ENCODE measurements at regions not wholly inside any gene's neighbourhood (a gene's known extent, or its start where the extent isn't known, plus 50 kb on each side); places are given as distances from the start of the nearest gene placed in this dataset.

DNA sequence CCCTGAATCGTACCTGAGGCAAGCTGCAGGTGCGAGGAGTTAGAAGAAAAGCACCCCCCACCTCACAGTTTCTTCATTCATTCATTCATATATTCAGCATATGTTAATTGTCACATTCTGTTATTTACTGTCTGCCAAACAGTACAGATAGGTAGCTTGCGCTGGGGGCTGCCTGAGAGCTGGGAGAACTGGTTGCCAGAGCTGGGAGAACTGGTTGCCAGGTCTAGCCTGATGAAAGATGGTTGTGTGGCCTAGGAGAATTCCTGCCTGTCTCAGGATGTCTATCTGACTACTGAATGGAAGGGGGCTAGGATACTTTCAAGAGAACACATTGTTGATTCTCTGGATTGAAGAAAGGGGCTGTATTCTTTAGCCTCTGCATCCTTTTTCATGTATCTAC is 225.9 kb upstream of the POU3F1 start:
- no peak for TF ChIP-seq POLR2A (IDR thresholded peaks at IDR 0.05)
- TF ChIP-seq, protein P1, sequence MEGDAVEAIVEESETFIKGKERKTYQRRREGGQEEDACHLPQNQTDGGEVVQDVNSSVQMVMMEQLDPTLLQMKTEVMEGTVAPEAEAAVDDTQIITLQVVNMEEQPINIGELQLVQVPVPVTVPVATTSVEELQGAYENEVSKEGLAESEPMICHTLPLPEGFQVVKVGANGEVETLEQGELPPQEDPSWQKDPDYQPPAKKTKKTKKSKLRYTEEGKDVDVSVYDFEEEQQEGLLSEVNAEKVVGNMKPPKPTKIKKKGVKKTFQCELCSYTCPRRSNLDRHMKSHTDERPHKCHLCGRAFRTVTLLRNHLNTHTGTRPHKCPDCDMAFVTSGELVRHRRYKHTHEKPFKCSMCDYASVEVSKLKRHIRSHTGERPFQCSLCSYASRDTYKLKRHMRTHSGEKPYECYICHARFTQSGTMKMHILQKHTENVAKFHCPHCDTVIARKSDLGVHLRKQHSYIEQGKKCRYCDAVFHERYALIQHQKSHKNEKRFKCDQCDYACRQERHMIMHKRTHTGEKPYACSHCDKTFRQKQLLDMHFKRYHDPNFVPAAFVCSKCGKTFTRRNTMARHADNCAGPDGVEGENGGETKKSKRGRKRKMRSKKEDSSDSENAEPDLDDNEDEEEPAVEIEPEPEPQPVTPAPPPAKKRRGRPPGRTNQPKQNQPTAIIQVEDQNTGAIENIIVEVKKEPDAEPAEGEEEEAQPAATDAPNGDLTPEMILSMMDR (IDR thresholded peaks at IDR 0.05 in 8 of 11, conservative IDR thresholded peaks at IDR 0.05 in 3 of 11) = no peak
- no peak for TF ChIP-seq POLR2AphosphoS5 (IDR thresholded peaks at IDR 0.05)

Data from spleen (tissue), 7 donors.